ENCODE measurements at regions not wholly inside any gene's neighbourhood (a gene's known extent, or its start where the extent isn't known, plus 50 kb on each side); places are given as distances from the start of the nearest gene placed in this dataset.
"Not testable (repeated sequence)": the region's sequence is repeated elsewhere in the genome, so short reads cannot be mapped to it uniquely, and the experiment has no call there.

- H3K4me3 ChIP-seq (ENCODE audit: low read depth, low read length): no peak overlapping the region
Measured at GRCh38 chrX:46029777-46030176, 515.4 kb downstream of the ZNF674 start.

- no peak overlapping the region for H3K4me3 ChIP-seq (ENCODE audit: low read depth, low read length)
Measured at GRCh38 chrX:46016296-46016695, 528.9 kb downstream of the ZNF674 start.

DNA sequence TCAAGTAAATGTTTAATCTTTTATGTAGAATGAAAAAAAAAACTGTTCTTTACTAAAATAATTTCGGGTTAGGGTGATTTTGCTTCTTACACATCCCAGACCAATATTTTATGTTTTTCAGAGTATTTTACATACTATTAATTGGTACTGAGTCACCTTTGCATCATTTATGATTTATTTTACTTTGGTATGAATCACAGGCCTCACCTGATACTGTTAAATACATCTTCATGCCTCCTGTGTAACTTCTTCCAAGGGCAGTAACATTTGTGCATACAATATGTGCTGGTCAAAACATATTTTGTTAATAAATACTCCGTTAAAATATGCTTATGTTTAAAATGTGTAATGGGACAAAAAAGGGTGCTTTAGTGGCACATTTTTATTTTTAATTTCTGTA lies 529.6 kb downstream of the ZNF674 start:
- H3K4me3 ChIP-seq (ENCODE audit: low read depth, low read length): no peak overlapping the region

DNA sequence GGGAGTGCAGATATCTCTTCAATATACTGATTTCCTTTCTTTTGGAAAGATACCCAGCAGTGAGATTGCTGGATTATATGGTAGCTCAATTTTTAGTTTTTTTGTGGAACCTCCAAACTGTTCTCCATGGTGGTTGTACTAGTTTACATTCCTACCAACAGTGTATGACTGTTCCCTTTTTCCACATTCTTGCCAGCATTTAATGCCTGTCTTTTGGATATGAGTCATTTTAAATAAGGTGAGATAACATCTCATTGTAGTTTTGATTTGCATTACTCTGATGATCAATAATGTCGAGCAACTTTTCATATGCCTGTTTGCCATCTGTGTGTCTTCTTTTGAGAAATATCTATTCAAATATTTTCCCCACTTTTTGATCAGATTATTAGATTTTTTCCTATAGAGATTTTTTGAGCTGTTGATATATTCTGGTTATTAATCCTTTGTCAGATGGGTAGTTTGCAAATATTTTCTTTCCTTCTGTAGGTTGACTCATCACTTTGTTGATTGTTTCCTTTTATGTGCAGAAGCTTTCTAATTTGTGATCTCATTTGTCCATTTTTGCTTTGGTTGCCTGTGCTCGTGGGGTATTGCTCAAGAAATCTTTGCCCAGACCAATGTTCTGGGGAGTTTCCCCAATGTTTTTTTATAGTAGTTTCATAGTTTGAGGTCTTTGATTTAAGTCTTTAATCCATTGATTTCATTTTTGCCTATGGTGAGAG lies 552.7 kb downstream of the ZNF674 start:
- no peak overlapping the region for H3K4me3 ChIP-seq (ENCODE audit: low read depth, low read length)

DNA sequence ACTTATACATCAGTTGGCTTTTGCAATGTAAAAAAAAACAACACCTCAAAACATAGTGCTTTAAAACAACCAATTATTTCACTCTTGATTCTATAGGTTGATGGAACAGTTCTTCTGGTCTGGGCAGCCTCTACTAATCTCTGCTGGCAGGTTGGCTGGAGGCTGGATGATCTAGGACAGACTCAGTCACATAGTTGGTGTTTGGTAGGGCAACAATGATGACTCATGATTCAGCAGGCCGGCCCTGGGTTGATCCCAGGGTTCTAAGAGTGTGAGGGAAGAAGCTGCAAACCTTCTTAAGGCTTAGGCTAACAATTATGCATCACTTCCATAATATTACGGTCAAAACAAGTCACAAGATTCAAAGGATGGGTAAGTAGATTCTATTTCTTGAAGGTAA lies 558.2 kb downstream of the ZNF674 start:
- no peak overlapping the region for H3K4me3 ChIP-seq (ENCODE audit: low read depth, low read length)

GRCh38 chrX:45986081-45986480 lies 559.1 kb downstream of the ZNF674 start:
- H3K4me3 ChIP-seq (ENCODE audit: low read depth, low read length): no peak overlapping the region

GRCh38 chrX:45982958-45983727 lies 562.1 kb downstream of the ZNF674 start:
- not testable (repeated sequence) for H3K4me3 ChIP-seq (ENCODE audit: low read depth, low read length)

GRCh38 chrX:45980726-45981125 lies 564.5 kb downstream of the ZNF674 start:
- no peak overlapping the region for H3K4me3 ChIP-seq (ENCODE audit: low read depth, low read length)

DNA sequence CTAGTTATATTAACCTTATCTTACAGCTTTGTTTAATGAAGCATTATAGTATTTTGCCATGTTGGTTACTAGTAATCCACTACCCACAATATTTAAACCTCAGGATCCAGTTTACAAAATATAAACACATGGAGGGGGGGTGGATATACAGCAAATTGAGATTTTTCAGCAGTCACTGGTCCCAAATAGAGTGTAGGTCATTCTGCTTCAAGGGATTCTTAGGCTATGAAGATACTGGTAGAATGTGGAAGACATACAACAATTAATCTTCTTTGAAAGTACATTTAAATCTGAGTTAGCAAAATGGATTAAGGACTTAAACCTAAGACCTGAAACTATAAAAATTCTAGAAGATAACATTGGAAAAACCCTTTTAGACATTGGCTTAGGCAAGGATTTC lies 569.6 kb downstream of the ZNF674 start:
- no peak overlapping the region for H3K4me3 ChIP-seq (ENCODE audit: low read depth, low read length)

GRCh38 chrX:45972636-45973035 lies 572.6 kb downstream of the ZNF674 start:
- no peak overlapping the region for H3K4me3 ChIP-seq (ENCODE audit: low read depth, low read length)

DNA sequence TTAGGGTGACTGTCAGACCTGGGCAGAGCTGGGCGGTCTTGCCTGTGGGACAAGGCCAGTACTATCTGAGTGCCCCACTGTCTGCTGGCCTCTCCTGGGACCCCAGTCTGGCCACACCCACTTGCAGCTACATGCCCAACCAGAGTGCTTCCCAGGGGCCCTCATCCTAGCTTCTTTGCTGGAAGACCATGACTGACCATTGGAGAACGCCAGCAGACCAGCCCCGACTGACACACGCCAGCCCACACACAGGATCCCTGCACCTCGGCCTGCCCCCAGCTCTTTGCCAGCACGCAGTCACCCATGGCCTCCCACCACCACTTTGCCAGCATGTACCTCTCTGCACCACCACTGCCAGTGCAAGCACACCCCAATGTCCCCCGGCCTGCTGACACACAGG lies 585.7 kb downstream of the ZNF674 start:
- no peak overlapping the region for H3K4me3 ChIP-seq (ENCODE audit: low read depth, low read length)

GRCh38 chrX:45956191-45956870 lies 588.9 kb downstream of the ZNF674 start:
- H3K4me3 ChIP-seq (ENCODE audit: low read depth, low read length): no peak overlapping the region

GRCh38 chrX:45955661-45956060 lies 589.6 kb downstream of the ZNF674 start:
- no peak overlapping the region for H3K4me3 ChIP-seq (ENCODE audit: low read depth, low read length)

GRCh38 chrX:45954026-45954425 lies 591.2 kb downstream of the ZNF674 start:
- no peak overlapping the region for H3K4me3 ChIP-seq (ENCODE audit: low read depth, low read length)

- no peak overlapping the region for H3K4me3 ChIP-seq (ENCODE audit: low read depth, low read length)
Measured at GRCh38 chrX:45952030-45952429, 593.2 kb downstream of the ZNF674 start.

DNA sequence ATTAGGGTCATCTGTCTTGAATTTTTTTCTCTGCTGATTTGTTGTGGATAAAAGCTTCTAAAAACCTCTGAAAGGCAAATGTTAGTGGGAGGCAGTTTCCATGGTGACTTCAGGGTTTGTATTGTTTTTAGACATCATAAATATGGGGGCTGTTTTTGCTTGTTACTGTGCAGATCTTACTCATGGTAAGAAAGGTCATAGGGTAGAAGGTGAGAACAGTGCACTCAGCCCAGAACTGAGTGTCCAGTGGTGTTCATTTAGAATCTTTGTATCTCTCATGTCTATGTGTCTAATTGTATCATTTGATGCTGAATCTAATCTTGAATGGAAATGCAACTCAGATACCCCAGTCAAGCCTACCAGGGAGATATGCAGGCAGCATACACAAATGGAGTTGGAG lies 609.8 kb downstream of the ZNF674 start:
- no peak overlapping the region for H3K4me3 ChIP-seq (ENCODE audit: low read depth, low read length)

DNA sequence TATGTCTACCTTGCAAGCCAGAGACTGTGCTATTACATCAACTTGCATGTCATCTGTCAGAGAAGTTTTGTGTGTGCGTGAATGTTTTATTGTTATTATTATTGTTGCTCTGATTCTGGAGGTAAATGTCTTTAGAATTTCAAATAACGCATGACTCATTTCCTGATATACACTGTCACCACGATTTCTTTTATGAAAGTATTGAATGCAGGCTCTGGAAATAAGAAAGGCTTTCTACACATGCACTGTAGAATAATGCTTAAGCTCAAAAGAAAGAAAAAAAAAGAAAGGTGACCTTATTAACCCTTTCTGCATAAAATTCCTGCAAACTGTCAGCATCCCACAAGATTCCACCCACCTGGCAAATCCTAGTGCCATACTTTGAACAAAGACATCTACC lies 632.9 kb downstream of the ZNF674 start:
- H3K4me3 ChIP-seq (ENCODE audit: low read depth, low read length): no peak overlapping the region

GRCh38 chrX:45907786-45908185 lies 637.4 kb downstream of the ZNF674 start:
- H3K4me3 ChIP-seq (ENCODE audit: low read depth, low read length): no peak overlapping the region

DNA sequence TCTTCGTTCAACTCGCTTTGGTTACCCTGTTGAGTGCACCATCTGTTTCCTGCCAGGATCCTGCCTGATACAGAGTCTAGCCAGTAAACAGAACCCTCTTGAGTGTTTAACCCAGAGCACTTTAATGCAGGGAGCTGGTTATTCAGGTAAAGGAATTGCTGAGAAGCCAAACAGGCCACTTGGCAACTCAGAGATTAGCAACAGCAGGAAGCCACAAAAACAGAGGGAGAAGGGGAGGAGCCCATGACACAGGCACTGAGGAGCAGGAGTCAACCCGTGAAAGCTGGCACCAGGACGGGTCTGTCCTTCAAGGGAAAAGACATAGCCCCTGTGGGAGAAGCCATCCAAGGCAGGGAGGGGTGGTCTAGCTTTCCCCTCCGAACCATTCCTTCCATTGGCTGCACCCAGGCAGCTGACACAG lies 641.4 kb downstream of the ZNF674 start:
- no peak overlapping the region for H3K4me3 ChIP-seq (ENCODE audit: low read depth, low read length)

GRCh38 chrX:45900766-45901615 lies 644.2 kb downstream of the ZNF674 start:
- H3K4me3 ChIP-seq (ENCODE audit: low read depth, low read length): no peak overlapping the region
